Hematopoietic multipotent progenitor cell treated with erythropoietin and hydrocortisone succinate and interleukin-3 and kit ligand, for 4 days (in vitro differentiated cells): ENCODE measurements at regions not wholly inside any gene's neighbourhood (a gene's known extent, or its start where the extent isn't known, plus 50 kb on each side); places are given as distances from the start of the nearest gene placed in this dataset.

Experiments
- DNase-seq: peaks from one replicate; pipeline ENCODE4 v3.0.0-alpha.2; 2015

DNA sequence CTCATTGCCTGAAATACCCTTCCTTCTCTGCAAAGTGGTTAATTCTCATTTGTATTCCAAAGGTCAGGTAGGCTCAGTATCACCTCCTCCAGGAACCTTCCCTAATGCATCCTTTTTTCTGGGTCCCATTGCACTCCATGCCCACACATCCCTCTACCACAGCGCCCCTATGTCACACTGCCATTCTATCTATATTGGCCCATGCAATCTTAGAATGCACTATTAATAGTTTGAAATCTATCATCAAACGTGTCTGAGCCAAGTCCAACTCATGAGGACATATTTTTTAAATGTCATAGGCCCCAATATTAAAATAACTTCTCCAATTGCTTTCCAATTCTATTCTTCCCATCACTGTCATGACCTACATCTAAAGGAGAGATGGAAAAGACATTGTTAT lies 495.1 kb downstream of the SOX6 start:
- no peak for DNase-seq

DNA sequence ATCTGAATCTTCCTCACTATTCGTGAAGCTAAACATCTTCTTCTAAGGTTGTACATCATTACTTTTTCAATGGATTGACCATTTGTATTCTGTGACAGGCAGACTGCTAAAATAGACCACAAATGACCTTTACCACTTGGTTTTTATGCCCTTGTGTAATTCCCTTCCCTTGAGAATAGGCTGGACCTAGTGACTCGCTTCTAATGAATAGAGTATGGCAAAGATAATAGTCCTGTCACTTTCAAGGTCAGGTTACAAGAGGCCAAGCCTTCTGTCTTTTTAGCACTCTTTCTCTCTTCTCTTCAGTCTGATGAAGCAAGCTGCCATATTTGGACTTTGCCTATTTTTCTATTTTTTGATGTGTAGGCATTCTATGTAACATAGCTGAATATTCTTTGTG lies 492.9 kb downstream of the SOX6 start:
- DNase-seq, result no peak

DNA sequence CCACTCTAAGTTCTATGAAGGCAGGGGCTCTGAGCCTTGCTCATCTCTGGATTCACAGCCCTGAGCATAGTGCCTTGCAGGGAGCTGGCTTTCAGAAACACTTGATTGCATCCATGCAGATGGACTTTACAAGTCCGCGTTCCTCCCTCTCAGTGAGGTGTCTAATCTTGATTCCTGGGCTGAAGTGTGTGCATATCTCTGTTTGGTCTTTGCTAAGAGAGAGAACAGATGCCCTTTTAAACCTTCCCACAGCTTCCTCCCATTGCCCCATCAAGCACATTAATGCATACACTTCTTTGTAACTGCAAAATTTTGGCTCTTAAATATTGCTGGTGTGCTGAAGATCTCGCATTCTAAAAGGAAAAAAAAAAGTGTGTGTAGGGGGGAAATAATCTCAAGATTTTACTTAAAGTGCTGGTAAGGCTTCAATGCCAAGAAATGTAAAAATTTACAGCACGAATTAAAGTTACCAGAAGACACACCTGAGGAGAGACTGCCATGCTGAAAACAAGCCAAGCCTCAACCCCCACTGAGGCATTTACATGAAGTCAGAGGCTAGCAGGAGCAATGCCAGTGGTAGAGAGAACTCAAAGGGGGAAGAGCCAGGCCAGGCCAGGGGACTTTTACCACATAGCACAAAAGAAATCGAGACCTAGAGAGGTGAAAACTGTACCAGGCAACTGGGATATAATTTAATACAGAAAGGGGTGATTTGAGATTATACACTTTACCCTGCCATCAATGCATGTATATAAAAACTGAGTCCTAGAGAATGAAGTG lies 492.1 kb downstream of the SOX6 start:
- DNase-seq, result no peak

DNA sequence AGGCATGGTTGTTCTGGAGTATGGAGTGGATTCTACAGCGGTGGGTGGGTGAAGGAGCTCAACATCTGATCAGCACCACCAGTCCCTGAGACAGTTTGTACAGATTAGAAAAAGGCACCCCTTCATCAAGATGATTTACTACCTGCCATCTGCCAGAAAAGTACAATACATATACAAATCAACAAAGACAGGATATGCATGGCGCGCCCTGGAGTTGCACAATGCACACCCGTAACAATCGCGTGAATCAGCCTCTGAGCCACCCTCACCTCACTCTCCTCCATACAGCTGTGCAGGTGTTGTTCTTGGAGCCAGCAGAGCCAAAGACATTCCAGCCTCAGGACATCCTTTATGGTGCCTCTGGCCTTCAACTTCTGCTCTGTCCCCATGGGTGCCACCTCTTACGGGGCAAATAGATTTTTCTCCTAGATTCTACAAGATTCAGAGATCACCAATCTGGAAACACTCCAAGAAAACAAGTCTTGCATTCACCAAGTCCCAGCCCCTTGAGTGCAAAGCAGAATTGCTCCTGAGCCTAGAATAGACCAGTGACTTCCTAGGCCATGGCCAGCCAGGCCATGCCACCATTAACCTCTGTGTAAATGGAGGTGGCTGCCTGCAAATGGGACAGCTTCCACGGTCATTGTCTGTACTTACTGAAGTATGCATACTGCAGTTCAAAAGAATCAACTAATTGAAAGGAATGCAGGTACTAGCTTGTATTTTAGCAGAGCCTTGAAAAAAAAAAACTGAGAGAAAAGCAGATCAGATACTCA lies 490.9 kb downstream of the SOX6 start:
- DNase-seq, result no peak

DNA sequence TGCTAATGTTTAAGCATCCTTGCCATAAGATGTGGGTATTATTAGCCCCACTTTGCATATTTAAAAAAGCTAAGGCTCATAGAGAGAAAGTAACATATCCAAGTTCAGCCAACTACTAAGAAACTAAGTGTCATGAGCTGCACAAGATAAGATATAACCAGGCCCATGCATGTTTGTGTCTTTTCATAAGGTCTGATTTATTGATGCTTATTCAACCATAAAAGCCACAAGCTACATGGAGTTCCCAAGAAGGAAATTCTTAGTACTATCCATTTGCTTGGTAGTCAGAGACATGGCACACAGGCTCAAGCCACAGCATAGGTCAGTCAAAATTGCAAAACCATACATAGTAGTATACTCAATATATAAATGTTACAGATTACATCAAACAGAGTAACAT lies 488.5 kb downstream of the SOX6 start:
- DNase-seq, result no peak

DNA sequence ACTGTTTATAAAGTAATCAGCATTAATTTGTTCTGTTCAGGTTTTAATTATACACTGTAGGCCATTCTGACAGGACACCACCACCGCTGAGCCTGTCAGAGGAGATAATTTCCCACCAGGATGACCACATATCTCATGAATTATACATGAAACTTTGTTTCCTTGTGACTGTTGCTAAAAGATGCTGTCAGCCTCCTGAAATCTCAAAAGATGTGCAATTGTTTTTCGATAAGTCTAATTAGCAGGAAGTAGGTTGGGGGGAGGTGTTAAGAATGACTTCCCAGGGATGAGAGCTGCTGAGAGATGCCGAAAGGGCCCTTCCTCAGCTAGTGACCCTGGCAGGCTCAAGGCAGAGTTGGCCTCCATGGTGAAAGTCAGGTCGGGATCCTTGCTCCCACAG lies 485.4 kb downstream of the SOX6 start:
- no peak for DNase-seq

DNA sequence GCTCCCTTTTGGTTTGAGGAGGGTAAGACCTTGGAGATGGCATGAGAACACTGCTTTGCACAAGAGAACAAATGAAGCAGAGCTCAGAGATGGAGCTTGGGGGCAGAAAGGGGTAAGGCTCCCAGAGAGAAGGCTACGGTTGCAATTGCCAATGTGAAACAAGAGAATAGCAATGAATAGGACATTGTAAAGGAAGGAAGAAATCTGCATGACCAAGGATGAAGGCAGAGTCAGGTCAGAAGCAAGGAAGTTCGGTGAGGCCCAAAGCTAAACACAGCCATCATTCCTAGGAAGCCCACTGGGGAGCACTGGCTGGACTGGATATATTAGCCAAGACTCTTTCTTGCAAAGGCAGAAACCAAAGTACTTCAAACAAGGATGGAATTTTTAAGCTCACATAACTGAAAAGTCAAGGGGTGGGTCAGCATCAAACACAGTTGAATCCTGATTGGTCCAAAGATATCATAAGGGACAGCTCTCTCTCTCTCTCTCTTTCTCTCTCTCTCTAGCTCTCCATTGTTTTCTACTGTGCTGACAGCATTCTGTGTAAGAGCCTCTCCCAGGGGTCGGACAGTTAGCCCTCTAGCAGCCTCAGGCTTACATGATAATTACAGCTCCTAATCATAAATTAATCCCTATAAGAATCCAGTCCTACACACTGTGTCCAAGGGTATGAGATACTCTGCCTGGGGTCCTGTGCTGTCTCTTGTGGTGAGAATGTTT lies 484.3 kb downstream of the SOX6 start:
- DNase-seq, result no peak

DNA sequence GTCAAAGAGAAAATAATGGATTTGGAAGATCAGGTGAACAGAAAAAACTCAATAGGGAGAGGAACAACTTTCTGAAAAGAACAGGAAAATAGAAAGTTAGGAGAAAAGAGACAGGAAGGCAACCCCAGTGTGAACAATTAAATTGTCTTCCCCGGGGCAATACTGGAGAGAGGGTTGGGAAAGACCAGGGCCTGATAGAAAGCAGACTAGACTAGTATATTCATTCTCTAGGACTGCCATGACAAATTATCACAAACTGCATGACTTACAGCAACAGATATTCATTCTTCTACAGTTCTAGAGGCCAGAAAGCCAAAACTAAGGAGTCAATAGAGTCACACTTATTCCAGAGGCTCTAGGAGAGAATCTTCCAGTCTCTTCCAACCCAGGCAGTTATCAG lies 482.8 kb downstream of the SOX6 start:
- no peak for DNase-seq

DNA sequence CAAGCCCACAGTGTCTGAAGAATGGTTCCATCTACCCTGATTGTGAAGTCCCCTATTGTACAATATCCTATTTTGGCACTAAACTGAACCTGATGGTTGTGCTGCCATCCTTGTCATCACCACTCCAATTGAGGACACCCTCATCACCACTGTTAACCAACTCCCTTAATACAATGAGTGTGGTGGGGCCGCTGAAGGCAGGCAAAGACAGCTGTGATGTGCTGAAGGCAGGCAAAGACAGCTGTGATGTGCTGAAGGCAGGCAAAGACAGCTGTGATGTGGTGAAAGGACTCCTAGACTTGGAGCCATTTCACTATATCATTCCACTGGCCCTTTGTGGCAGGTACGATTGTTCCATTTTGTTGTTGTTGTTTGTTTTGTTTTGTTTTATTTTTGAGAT lies 481.6 kb downstream of the SOX6 start:
- DNase-seq, result no peak

DNA sequence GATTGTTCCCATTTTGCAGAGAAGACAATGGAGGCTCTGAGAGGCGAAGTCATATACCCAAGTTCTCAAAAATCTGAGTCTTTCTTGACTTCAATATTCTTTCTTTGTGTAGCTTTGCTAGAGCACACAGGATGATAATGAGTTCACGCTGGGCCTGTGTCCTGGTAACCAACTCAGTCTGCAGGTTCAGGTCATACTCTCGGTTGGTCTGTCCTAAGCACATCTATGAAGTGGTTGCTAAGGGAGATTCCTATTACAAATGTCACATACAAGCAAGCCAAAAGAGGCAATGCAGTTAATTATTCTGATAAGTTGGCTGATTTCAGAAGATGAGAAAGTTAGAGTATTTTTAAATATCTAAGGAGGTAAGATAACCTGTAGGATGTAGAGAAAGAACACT lies 481.0 kb downstream of the SOX6 start:
- DNase-seq, result no peak

DNA sequence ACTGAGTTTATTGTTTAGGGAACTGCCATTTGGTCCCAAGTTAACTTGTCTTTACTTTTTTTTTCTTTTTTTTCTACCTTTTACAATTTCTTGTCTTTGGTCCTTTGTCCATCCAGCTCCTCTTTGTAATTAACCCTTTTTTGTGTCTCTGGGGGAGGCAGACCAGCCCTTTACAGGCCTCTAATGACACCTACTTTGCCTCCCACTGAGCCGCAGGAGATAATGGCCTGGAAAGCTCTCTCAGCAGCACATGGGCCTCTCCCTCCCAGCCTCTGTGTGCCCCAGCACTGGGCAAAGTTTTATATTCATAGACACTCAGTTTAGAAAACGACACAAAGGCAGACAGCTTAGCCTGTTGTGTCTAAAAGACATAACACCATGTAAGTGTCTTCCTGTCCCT lies 480.4 kb downstream of the SOX6 start:
- no peak for DNase-seq

DNA sequence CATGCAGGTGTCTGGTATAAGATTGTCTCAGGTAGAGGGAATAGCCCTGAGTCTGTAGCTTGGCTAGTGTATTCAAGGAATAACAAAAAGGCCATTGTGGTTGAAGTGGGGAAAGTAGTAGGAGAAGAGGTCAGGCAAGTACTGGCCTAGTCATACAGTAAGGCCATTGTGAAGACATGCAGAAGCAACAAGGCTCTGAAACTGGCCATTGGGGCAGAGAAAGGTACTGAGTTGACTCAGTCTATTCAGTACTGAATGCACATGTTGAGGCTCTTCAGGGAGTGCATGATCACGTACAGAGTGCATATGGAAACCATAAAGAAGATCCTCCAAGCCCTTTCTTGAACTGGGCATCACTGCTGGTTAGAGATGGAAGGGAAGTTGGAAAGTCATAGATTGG lies 477.6 kb downstream of the SOX6 start:
- no peak for DNase-seq

DNA sequence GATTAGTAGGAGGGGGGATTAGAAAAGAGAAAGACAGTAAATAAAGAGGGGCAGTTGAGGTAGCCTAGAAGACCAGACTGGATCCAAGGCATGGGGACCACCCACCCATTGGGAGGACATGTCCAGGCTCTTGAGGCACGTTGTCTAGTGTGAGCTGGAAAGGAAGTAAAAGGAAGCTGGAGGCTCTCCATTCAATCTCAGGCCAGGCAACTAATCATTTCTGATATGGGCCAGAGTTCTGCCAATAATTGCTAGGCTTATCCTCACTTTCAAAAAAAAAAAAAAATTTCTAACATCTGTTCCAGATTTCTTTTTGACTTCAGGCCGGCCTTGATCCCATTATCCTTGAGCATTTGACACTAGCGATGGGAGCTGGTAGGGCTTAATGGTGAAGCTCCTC lies 476.1 kb downstream of the SOX6 start:
- no peak for DNase-seq

DNA sequence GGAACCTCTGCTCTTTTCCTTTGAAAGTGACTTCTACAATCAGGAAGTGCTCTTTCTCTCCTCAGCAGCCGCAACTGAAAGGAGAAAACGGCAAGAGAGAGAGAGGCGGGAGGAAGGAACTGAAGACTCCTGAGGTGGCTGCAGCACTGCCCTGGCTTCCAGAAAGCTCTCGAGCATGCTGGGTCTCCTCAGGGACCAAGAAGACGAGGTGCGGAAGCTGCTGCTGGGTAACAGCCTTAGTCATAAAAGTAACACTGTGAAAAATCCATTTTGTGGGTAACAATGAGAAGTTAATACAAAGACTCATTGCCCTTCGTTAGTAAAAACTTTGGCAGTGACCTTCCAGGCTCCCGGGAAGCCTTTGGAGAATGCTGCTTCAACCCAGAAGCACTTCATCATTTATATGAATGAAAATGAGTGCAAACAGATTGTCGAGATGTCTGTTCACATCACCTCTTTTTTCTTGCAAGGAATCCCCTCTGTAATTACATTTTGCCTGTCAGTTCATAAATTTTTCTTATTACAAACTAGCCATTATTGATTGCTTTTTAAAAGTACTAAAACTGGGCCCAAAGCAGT lies 473.4 kb downstream of the SOX6 start:
- no peak for DNase-seq

DNA sequence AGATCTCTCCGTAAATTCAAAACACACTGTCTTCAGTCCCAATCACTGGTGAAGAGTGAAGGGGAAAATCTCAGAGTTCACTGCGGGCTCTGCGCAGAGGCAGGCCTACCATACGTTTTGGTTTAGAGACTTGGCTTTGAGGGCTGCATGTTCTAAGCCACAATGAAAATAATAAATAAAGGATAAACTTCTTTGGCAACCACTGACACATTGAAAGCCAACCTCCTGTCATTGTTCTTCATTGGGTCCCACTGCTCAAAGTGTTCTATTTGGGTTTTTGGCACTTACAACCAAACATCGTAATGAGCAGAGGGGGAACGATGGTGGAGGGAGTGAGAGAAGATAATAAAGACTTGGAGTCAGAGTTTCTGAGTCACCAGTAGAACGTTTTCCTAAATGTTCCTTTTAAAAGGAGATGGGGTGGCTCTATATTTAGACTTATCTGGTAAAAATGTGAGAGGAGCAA lies 472.9 kb downstream of the SOX6 start:
- DNase-seq, result no peak

DNA sequence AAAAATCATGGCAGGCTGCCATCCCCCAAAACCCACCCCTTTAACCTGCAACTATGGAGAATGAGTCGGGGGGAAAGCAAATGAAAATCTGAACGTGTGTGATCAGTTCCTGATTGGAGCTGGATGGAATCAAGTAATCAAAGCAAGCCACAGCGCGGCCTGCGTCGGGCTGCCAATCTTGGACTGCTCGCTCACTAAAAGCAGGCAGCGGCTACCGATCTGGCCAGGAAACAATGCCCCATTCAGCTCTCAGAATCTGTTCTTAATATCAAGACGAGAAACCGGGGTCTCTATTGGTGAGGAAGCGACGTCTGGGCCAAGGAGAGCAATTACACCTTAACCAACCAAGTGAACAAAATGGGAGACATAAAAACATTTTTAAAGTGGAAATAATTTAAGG lies 472.2 kb downstream of the SOX6 start:
- no peak for DNase-seq

DNA sequence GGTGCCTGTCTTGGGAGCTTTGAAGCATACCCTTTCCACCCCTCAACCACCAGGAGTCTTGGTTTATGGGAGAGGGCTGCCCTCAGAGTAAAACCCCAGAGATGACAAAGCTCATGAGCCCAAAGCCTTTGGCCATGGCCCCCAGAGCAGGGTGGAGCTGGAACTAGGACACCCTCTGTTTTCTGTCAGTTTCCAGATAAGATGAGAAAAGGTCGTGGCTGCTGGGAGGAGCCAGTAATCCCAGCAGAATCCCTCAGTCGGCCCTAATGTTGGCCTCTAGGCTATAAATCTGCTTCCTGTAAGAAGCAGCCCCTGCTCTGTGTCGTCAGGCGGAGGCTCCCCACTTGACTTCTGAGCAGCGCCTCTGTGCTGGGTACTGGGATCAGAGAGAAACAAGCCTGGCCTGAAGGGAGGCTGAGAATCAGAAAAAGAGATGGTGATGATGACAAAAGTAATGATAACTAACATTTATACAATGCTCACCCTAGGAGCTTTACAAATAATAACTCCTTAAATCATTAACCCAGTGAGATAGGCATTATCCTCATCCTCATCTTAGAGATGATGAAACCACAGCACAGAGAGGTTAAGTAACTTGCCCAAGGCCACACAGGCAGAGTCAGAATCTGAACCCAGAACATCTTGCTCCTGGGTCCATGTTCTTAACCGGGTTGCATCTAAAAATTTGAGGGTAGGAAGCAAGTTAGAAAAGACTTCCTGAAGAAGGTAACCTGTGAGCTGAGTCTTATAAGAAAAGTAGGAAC lies 471.4 kb downstream of the SOX6 start:
- DNase-seq, result peak; percentile 41

DNA sequence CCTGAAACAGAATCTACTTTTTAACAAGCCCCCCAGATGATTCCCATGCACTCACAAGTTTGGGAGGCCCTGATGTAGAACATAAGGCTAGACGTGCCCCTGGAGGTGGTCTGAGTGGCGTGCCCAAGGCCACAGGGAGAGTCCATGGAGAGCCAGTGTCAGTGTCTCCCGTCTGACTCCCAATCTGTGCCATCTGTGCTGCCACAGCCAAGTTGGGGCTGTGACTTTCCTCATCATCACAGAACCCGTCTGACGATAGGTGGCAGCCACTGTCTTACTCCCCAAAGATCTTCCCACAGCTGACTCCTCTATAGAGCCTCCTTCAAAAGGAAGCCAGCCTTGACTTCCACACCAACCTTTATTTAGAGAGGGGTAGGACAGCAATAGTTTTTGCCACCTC lies 470.5 kb downstream of the SOX6 start:
- DNase-seq, result no peak

DNA sequence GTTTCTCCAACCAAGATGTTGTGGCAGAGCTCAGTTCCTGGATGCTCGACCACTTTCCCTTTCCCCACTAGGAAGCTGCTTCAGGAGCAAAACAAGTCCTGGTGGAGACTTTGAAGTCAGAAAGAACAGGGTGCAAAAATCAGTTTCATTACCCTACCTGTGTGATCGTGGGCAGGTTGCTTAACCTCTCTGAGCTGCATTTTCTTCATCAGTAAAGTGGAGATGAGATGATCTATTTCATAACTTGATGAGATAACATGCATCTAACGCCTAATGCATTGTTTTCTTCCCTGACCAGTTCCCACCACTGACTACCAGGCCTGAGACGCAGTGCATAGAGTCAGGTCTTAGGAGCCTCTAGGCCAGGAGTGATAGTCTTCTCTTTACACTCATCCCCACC lies 470.0 kb downstream of the SOX6 start:
- no peak for DNase-seq

DNA sequence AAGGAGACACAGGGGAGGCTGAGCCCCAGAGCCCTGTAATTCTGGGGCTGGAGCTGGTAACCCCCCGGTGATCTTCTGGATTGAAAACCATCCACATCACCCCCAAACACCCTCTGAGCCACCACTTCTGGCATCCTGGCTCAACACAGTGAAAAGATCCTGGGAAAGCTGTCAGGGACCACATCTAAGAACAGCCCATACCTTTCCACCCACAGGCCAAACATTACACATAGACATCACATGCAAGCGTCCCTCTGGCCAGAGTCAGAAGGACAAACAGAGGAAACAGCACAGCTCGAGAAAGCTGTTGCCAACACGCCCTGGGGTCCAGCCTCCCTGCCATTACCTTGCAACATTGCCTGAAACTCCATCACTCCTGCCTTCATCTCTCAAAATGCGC lies 469.5 kb downstream of the SOX6 start:
- DNase-seq, result no peak

DNA sequence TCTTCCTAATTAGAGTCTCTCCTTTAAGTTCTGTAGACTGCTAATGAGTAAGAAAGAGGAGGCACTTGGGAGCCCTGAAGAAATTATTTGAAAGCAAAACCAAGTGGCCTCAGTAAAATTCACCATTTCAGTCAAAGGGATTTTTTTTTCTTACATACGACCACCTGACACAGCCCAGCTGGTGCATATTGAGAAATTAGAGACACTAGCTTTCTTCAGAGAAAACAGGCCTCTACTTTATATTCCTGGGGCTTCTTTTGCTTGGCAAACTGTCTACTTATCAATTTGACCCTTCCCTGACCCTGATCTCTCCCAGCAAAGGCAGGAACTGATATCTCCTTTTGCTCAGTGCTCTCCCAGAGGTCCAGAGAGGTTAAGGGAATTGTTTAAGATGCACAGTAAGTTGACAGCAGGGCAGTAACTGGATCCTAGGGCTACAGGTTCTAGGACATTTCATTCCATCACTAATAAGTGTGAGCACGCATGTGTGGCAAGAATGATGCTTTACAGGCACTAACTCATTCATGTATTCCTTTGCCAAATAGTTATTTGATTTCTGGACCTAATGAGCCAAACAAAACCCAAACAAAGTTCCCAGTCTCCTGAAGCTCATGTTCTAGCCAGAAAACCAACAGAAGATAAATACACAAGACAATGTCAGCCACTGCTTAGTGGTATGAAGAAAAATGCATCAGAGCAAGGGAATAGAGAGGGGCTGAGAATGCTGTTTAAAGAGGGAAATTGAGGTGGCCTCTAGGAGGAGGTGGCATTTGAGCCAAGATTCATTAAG lies 467.6 kb downstream of the SOX6 start:
- no peak for DNase-seq
